ENCODE measurements at regions not wholly inside any gene's neighbourhood (a gene's known extent, or its start where the extent isn't known, plus 50 kb on each side); places are given as distances from the start of the nearest gene placed in this dataset.

DNA sequence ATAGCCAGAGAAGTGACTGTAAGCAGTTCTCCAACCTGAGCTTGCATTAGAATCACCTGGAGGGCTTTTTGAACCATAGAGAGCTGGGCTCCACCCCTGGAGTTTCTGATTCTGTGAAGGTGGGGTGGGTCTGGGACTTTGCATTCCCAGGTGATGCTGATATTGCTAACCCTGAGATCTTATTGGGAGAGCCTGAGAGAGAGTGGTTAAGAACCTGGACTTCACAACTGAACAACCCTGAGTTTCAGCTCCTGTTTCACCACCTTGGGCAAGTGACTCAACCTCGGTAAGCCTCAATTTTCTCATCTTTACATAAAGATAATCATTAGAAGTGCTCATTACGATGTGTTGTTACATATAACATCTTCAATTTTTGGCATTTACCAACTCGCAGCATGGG is 498.6 kb downstream of the EBF1 start:
- Histone ChIP-seq H3K27ac (no peak overlapping the region), H3K4me1 (peaks cover 0 to 5% of the 10 kb centered on the region in 2 donors), H3K9me3 (no peaks in the 10 kb centered on the region), H3K4me3 (no peak overlapping the region), H3K36me3 (no peaks in the 10 kb centered on the region), H3K27me3 (no peaks in the 10 kb centered on the region)
- TF ChIP-seq, protein P1, sequence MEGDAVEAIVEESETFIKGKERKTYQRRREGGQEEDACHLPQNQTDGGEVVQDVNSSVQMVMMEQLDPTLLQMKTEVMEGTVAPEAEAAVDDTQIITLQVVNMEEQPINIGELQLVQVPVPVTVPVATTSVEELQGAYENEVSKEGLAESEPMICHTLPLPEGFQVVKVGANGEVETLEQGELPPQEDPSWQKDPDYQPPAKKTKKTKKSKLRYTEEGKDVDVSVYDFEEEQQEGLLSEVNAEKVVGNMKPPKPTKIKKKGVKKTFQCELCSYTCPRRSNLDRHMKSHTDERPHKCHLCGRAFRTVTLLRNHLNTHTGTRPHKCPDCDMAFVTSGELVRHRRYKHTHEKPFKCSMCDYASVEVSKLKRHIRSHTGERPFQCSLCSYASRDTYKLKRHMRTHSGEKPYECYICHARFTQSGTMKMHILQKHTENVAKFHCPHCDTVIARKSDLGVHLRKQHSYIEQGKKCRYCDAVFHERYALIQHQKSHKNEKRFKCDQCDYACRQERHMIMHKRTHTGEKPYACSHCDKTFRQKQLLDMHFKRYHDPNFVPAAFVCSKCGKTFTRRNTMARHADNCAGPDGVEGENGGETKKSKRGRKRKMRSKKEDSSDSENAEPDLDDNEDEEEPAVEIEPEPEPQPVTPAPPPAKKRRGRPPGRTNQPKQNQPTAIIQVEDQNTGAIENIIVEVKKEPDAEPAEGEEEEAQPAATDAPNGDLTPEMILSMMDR (IDR thresholded peaks at IDR 0.05): no peak
- no peak for DNase-seq (ENCODE audit: low spot score)

DNA sequence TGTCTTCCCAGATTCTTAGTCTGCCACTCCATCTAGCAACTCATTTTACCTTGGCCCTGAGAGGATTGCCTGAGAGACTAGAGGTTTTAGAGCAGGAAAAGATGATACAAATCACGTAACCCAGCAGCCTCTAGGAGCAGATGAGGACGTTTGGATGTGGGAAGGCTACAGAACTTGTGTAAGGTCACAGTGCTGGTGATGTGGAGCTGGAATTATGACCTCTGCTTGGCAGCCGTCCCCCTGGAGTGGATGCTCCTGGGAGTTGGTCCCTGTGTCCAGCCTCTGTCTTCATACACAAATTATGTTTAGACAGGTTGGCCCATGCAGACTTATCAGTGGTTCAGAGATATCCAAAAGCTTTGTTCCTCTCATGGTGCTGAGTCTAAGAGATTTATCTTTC is 499.0 kb downstream of the EBF1 start:
- no peak for DNase-seq (ENCODE audit: low spot score)
- TF ChIP-seq, protein P1 (IDR thresholded peaks at IDR 0.05): no peak
- peaks cover 0 to 5% of the 10 kb centered on the region in 2 donors for H3K4me1 ChIP-seq
- H3K9me3 ChIP-seq: no peaks in the 10 kb centered on the region
- H3K27me3 ChIP-seq: no peaks in the 10 kb centered on the region
- H3K27ac ChIP-seq: no peak overlapping the region
- H3K4me3 ChIP-seq: no peak overlapping the region
- H3K36me3 ChIP-seq: no peaks in the 10 kb centered on the region

DNA sequence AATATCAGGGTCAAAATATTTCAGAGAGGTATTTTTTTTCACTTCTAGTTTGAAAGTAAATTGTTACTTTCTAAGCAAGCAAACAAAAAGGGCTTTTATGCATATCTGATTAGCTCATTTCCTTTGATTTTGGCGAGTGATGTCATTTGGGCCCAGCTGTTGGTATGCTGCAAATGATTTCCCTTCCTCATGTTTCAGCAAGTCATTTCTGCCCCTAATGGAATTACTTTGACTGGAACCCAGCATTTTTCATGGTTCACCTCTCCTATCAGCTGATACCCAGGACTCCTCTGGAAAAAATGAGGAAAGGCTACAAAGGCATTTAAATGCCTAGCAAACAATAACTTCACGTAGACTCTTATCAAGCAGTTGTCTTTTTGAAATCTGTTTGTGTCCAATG is 500.6 kb downstream of the EBF1 start:
- Histone ChIP-seq H3K9me3 (no peaks in the 10 kb centered on the region), H3K4me1 (peaks cover 0 to 5% of the 10 kb centered on the region in 2 donors), H3K27me3 (no peaks in the 10 kb centered on the region), H3K4me3 (no peak overlapping the region), H3K27ac (peak overlapping the region in 1 of 2 donors; percentile 43), H3K36me3 (no peaks in the 10 kb centered on the region)
- TF ChIP-seq, protein P1 (IDR thresholded peaks at IDR 0.05): no peak
- DNase-seq (ENCODE audit: low spot score): no peak

DNA sequence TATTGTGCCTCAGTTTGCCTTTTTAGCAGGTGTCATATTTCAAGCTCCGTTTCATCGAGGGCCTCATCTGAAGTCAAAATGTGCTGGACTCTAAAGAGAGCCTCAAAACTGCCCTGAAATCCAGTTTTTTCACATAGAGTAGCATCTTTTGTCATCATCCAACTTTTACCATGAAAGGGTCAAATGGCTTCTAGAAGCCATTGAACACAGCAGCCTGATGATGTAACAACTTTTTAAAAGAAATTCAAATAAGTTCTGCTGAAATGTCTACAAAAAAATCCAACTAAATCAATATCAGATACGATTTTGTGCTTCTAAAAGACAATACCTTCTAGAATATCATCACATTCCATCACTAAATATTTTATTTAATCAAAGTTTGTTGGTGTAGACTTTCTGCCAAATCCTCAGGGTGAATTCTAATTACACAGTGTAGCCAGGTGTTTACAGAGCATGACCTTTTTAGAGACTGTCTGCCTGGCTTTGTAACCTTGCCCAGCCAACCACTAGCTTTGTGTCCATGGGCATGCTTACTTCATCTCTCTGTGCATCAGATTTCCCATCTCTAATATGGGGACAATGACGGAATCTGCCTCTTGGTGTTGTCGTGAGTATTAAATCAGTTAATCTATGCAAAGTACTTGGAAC is 505.0 kb downstream of the EBF1 start:
- H3K9me3 ChIP-seq: no peaks in the 10 kb centered on the region
- no peak overlapping the region for H3K4me3 ChIP-seq
- no peaks in the 10 kb centered on the region for H3K27me3 ChIP-seq
- TF ChIP-seq, protein P1 (IDR thresholded peaks at IDR 0.05): no peak
- no peak overlapping the region for H3K27ac ChIP-seq
- peaks cover 0 to 16% of the 10 kb centered on the region in 2 donors for H3K4me1 ChIP-seq
- no peaks in the 10 kb centered on the region for H3K36me3 ChIP-seq
- DNase-seq (ENCODE audit: low spot score): no peak

DNA sequence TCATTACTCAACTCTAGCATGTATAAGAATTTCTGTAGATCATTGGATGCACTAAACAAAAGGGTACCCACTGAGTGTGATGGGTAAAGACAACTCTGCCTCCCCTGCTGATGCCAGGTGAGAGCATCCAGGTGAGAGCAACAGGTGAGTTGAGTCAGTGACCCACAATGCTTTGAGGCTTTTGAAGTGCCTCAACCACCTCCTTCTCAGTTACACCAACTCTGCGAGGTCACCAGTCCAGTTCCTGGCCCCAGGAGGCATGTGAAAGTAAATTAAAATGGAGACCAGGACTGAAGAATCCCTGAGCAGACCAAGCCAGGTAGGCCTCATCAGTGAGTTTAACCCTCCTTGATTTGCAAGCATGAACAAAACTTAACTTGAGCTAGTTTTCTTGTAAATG is 505.8 kb downstream of the EBF1 start:
- no peaks in the 10 kb centered on the region for H3K36me3 ChIP-seq
- TF ChIP-seq, protein P1 (IDR thresholded peaks at IDR 0.05): no peak
- no peak overlapping the region for H3K4me3 ChIP-seq

DNA sequence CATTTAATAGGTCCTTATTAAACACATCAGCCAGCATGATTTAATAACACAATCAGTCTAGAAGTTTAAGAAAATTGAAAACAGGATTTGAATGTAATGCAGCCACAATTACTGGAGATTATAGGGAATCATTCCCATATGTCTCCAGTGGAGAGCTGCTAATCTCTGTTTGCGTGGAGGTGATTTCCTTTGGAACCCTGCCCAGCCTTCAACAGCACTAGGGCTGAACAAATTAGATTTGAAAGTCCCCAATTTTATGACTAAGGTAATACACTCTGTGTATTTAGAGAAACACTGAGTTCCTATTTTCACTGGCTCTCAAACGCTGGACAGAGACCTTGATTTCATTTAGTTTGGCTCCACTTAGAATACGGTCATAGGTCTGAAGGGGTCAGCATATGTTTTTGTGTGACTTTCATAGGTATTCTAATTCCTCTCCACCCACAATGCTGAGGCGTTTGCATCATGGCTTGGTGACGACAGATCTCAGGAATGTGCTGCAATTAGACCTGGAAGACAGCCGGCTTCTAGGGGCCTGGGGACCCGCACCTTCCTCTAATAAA is 508.3 kb downstream of the EBF1 start:
- Histone ChIP-seq H3K27me3 (no peaks in the 10 kb centered on the region), H3K4me3 (no peak overlapping the region), H3K4me1 (peaks cover 0 to 11% of the 10 kb centered on the region in 2 donors), H3K27ac (no peak overlapping the region), H3K9me3 (no peaks in the 10 kb centered on the region), H3K36me3 (no peaks in the 10 kb centered on the region)
- TF ChIP-seq, protein P1 (IDR thresholded peaks at IDR 0.05): no peak
- no peak for DNase-seq (ENCODE audit: low spot score)

More for the DNA sequence above, 505.8 kb downstream of the EBF1 start:
- H3K4me1 ChIP-seq: peaks cover 0 to 11% of the 10 kb centered on the region in 2 donors
- H3K9me3 ChIP-seq: no peaks in the 10 kb centered on the region
- no peak for DNase-seq (ENCODE audit: low spot score)
- H3K27ac ChIP-seq: no peak overlapping the region
- no peaks in the 10 kb centered on the region for H3K27me3 ChIP-seq
